H1 (cell line): ENCODE measurements at regions not wholly inside any gene's neighbourhood (a gene's known extent, or its start where the extent isn't known, plus 50 kb on each side); places are given as distances from the start of the nearest gene placed in this dataset.

Experiments used
- CTCF ChIA-PET: fragments of 300-600 bp; sonication (Branson Sonifier 250); formaldehyde crosslinking; loops from one replicate; lab custom pipeline; 2021; ENCODE audit not compliant: partially characterized antibody; lab: Charles Lee
- POLR2A ChIA-PET: fragments of 300-600 bp; sonication (Branson Sonifier 250); formaldehyde crosslinking; loops from one replicate; lab custom pipeline; 2021; ENCODE audit warnings: inconsistent platforms; ENCODE audit not compliant: partially characterized antibody; lab: Charles Lee
- DNase-seq, 2 experiments: peaks; one replicate each; pipeline versions ENCODE4 v3.0.0 to v3.0.0-alpha.2; 2010 to 2022; ENCODE audit warnings: low spot score in 2 of 2, low read depth in 1 of 2, mixed read lengths in 1 of 2
- FAIRE-seq: peaks from 2 replicates; lab custom pipeline; 2011; peaks lifted over from hg19 to GRCh38; lab: Jason Lieb, UNC
- H2AFZ ChIP-seq: 2 replicates; pipeline ENCODE4 v1.8.1; 2012; ENCODE audit warnings: low read length, inconsistent platforms
- H2AK5ac ChIP-seq: 2 replicates; pipeline ENCODE4 v1.6.1; 2013; ENCODE audit warnings: low read depth, low read length
- H2BK120ac ChIP-seq: replicated peaks from 2 replicates; pipeline ENCODE3; 2013; ENCODE audit warnings: low read depth, low read length, inconsistent platforms
- H2BK12ac ChIP-seq: 2 replicates; pipeline ENCODE4 v1.6.1; 2013; ENCODE audit warnings: low read depth, low read length
- H2BK15ac ChIP-seq: 2 replicates; pipeline ENCODE4 v1.6.1; 2013; ENCODE audit warnings: low read length
- H2BK20ac ChIP-seq: 2 replicates; pipeline ENCODE4 v1.6.1; 2013; ENCODE audit warnings: low read length
- H2BK5ac ChIP-seq: 2 replicates; pipeline ENCODE4 v1.6.1; 2013; ENCODE audit warnings: low read depth, low read length
- H3K14ac ChIP-seq: 2 replicates; pipeline ENCODE4 v1.6.1; 2013; ENCODE audit warnings: inconsistent platforms; ENCODE audit not compliant: insufficient read length
- H3K18ac ChIP-seq: 2 replicates; pipeline ENCODE4 v1.6.1; 2013; ENCODE audit warnings: low read length; ENCODE audit errors: extremely low read depth
- H3K23ac ChIP-seq: 2 replicates; pipeline ENCODE4 v1.6.1; 2013; ENCODE audit warnings: inconsistent platforms; ENCODE audit not compliant: insufficient read length
- H3K23me2 ChIP-seq: 2 replicates; pipeline ENCODE4 v1.6.1; 2013; ENCODE audit warnings: low read depth, low read length
- H3K27ac ChIP-seq: 2 replicates; pipeline ENCODE4 v1.6.1; 2011; ENCODE audit warnings: low read depth, low read length, inconsistent platforms
- H3K27me3 ChIP-seq, 4 experiments: replicated peaks in 1 of 4; 1 replicate in 1 of 4; 2 replicates in 3 of 4; pipeline versions ENCODE4 v1.6.1 to v1.8.1; 2011 to 2013; ENCODE audit warnings: low read length in 3 of 4, mild to moderate bottlenecking in 3 of 4, inconsistent platforms in 2 of 4, mixed read lengths in 2 of 4, moderate library complexity in 1 of 4; ENCODE audit not compliant: control insufficient read depth in 3 of 4, insufficient read depth in 3 of 4; ENCODE audit errors: extremely low read depth in 1 of 4
- H3K36me3 ChIP-seq, 4 experiments: 2 replicates each; pipeline versions ENCODE4 v1.6.1 to v1.8.1; 2011 to 2013; ENCODE audit warnings: mild to moderate bottlenecking in 4 of 4, low read length in 3 of 4, moderate library complexity in 2 of 4, control low read depth in 1 of 4, inconsistent platforms in 1 of 4; ENCODE audit not compliant: insufficient read depth in 4 of 4, control insufficient read depth in 2 of 4
- H3K4ac ChIP-seq: replicated peaks from 2 replicates; pipeline ENCODE3; 2013; ENCODE audit warnings: low read length, low read depth, mixed read lengths, inconsistent platforms; ENCODE audit not compliant: insufficient read length
- H3K4me1 ChIP-seq, 4 experiments: replicated peaks in 1 of 4; 1 replicate in 1 of 4; 2 replicates in 3 of 4; pipeline versions ENCODE4 v1.6.1 to v1.8.1; 2011 to 2013; ENCODE audit warnings: low read length in 3 of 4, inconsistent platforms in 2 of 4, mixed read lengths in 1 of 4; ENCODE audit not compliant: insufficient read depth in 4 of 4, control insufficient read depth in 3 of 4
- H3K4me2 ChIP-seq, 2 experiments: 2 replicates each; pipeline versions ENCODE4 v1.6.1 to v1.8.1; 2011 to 2013; ENCODE audit warnings: low read depth in 2 of 2, low read length in 2 of 2, control low read depth in 1 of 2, inconsistent platforms in 1 of 2, mild to moderate bottlenecking in 1 of 2; ENCODE audit not compliant: insufficient read depth in 1 of 2
- H3K4me3 ChIP-seq, 4 experiments: fragments of 200-600, 300-600 bp in 1 of 4; sonication (generic), shearing (Covaris generic), sonication (Bioruptor Twin) in 1 of 4; 2 replicates each; pipeline versions ENCODE4 v1.5.1 to v1.8.1; 2011 to 2016; ENCODE audit warnings: low read length in 4 of 4, low read depth in 3 of 4, control low read depth in 2 of 4, inconsistent platforms in 2 of 4, mild to moderate bottlenecking in 2 of 4, mixed read lengths in 1 of 4, moderate library complexity in 1 of 4; ENCODE audit not compliant: insufficient read depth in 2 of 4; ENCODE audit errors: extremely low read depth in 1 of 4
- H3K56ac ChIP-seq: replicated peaks from 2 replicates; pipeline ENCODE3; 2013; ENCODE audit warnings: low read depth, mild to moderate bottlenecking, mixed read lengths, low read length, inconsistent platforms; ENCODE audit not compliant: insufficient read length
- H3K79me1 ChIP-seq: 2 replicates; pipeline ENCODE4 v1.6.1; 2013; ENCODE audit warnings: low read depth, low read length, control low read depth
- H3K79me2 ChIP-seq, 2 experiments: 2 replicates each; pipeline versions ENCODE4 v1.6.1 to v1.8.1; 2012 to 2013; ENCODE audit warnings: low read length in 2 of 2, mild to moderate bottlenecking in 2 of 2, inconsistent platforms in 1 of 2; ENCODE audit not compliant: insufficient read depth in 2 of 2, control insufficient read depth in 1 of 2
- H3K9ac ChIP-seq, 4 experiments: replicated peaks in 1 of 4; 1 replicate in 1 of 4; 2 replicates in 3 of 4; pipeline versions ENCODE4 v1.6.1 to v1.8.1; 2011 to 2013; ENCODE audit warnings: low read depth in 3 of 4, low read length in 3 of 4, control low read depth in 2 of 4, mild to moderate bottlenecking in 2 of 4, moderate library complexity in 2 of 4, inconsistent platforms in 1 of 4; ENCODE audit errors: extremely low read depth in 1 of 4
- H3K9me3 ChIP-seq, 2 experiments: 2 replicates each; pipeline versions ENCODE4 v1.6.1 to v1.8.1; 2012 to 2013; ENCODE audit warnings: mild to moderate bottlenecking in 2 of 2, moderate library complexity in 2 of 2, control low read depth in 1 of 2, inconsistent platforms in 1 of 2, low read depth in 1 of 2, low read length in 1 of 2, mixed read lengths in 1 of 2; ENCODE audit not compliant: insufficient read depth in 2 of 2
- H4K20me1 ChIP-seq, 2 experiments: replicated peaks in 1 of 2; 2 replicates each; pipeline versions ENCODE3 to v1.8.1; 2011 to 2013; ENCODE audit warnings: inconsistent platforms in 2 of 2, low read length in 2 of 2, mild to moderate bottlenecking in 1 of 2; ENCODE audit not compliant: insufficient read depth in 2 of 2, control insufficient read depth in 1 of 2
- H4K5ac ChIP-seq: 2 replicates; pipeline ENCODE4 v1.6.1; 2013; ENCODE audit warnings: low read length, low read depth, mixed read lengths, inconsistent platforms; ENCODE audit not compliant: insufficient read length
- H4K8ac ChIP-seq: 2 replicates; pipeline ENCODE4 v1.8.0; 2013; ENCODE audit warnings: mild to moderate bottlenecking, moderate library complexity, low read length, inconsistent platforms; ENCODE audit not compliant: insufficient read depth; ENCODE audit errors: extremely low read depth
- H4K91ac ChIP-seq: replicated peaks from 2 replicates; pipeline ENCODE3; 2013; ENCODE audit warnings: low read length, mixed read lengths, inconsistent platforms; ENCODE audit not compliant: insufficient read length
- EP300 ChIP-seq, 2 experiments: IDR thresholded peaks; 1 replicate in 1 of 2; 2 replicates in 1 of 2; pipeline ENCODE4 v1.6.1; 2011 to 2012; ENCODE audit warnings: low read depth in 2 of 2, low read length in 2 of 2, mild to moderate bottlenecking in 2 of 2, borderline replicate concordance in 1 of 2, inconsistent platforms in 1 of 2, moderate library complexity in 1 of 2
- HDAC6 ChIP-seq: IDR thresholded peaks from one replicate; pipeline ENCODE4 v1.7.1; 2012; ENCODE audit warnings: low read depth, mild to moderate bottlenecking, inconsistent platforms, low read length, moderate library complexity
- JUND ChIP-seq: IDR thresholded peaks from 2 replicates; pipeline ENCODE4 v1.6.1; 2011; ENCODE audit warnings: mild to moderate bottlenecking, improper control_type of control experiment, low read length
- KDM1A ChIP-seq: fragments of 200-600, 300-600 bp; sonication (generic); IDR thresholded peaks from 2 replicates; pipeline ENCODE4 v1.7.1; 2016; ENCODE audit warnings: mild to moderate bottlenecking, low read length, borderline replicate concordance
- NRF1 ChIP-seq: IDR thresholded peaks from 2 replicates; pipeline ENCODE4 v1.6.1; 2011; ENCODE audit warnings: mild to moderate bottlenecking, low read depth, low read length, improper control_type of control experiment
- RAD21 ChIP-seq, 2 experiments: IDR thresholded peaks in 1 of 2; conservative IDR thresholded peaks in 1 of 2; 2 replicates each; pipeline ENCODE4 v1.6.1; 2011; ENCODE audit warnings: low read depth in 2 of 2, low read length in 2 of 2, improper control_type of control experiment in 1 of 2, inconsistent platforms in 1 of 2, mild to moderate bottlenecking in 1 of 2, moderate library complexity in 1 of 2
- RBBP5 ChIP-seq: IDR thresholded peaks from 2 replicates; pipeline ENCODE4 v1.7.1; 2012; ENCODE audit warnings: low read depth, mild to moderate bottlenecking, inconsistent platforms, low read length, moderate library complexity, borderline replicate concordance
- RNF2 ChIP-seq: fragments of 200-900, 300-1000 bp; sonication (generic); IDR thresholded peaks from 2 replicates; pipeline ENCODE4 v1.7.1; 2016; ENCODE audit warnings: borderline replicate concordance, low read depth, mild to moderate bottlenecking, antibody characterized with exemption, low read length; ENCODE audit not compliant: poor library complexity, severe bottlenecking; ENCODE audit errors: missing control alignments
- RXRA ChIP-seq: IDR thresholded peaks from 2 replicates; pipeline ENCODE4 v1.6.1; 2011; ENCODE audit warnings: low read depth, mild to moderate bottlenecking, low read length, moderate library complexity; ENCODE audit not compliant: insufficient read depth
- SP1 ChIP-seq: IDR thresholded peaks from 2 replicates; pipeline ENCODE4 v1.6.1; 2011; ENCODE audit warnings: low read depth, low read length
- TCF12 ChIP-seq: IDR thresholded peaks from 2 replicates; pipeline ENCODE4 v1.6.1; 2011; ENCODE audit warnings: low read depth, mild to moderate bottlenecking, low read length
- TF ChIP-seq, protein P1 (sequence below): IDR thresholded peaks from 2 replicates; pipeline ENCODE4 v1.6.1; 2012; ENCODE audit warnings: low read length, inconsistent platforms
- TF ChIP-seq, protein P2 (sequence below): IDR thresholded peaks from 2 replicates; pipeline ENCODE4 v1.6.1; 2012; ENCODE audit warnings: inconsistent platforms

DNA sequence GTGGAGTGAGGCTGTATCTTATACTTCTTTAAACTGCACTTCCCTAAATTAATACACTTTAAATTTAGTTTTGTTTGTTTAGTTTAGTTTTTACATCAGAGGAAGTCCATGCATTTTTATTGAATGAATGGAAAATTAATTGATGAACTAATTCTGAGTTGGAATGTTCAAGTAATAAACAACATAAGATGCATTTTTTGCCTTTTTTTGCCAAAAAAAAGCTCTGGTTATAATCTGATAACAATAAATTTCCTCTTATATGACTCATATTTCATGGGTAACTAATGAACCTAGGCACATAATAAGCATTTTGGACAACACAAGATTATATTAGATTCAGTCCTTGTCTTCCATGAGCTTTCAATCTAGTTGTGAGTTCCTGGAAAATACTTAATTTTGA, 323.1 kb downstream of the CENPW start:
- H3K4me3 ChIP-seq, result no peak overlapping the region
- H4K5ac ChIP-seq, result no peak overlapping the region
- POLR2A ChIA-PET, result no interaction called here
- no peaks in the 10 kb centered on the region for H4K20me1 ChIP-seq
- no peak overlapping the region for H3K56ac ChIP-seq
- no peak overlapping the region for H3K9ac ChIP-seq
- H3K4me2 ChIP-seq, result no peak overlapping the region
- no peaks in the 10 kb centered on the region for H3K27me3 ChIP-seq
- H3K18ac ChIP-seq, result no peak overlapping the region
- H3K23ac ChIP-seq, result no peak overlapping the region
- H3K9me3 ChIP-seq, result no peaks in the 10 kb centered on the region
- no peaks in the 10 kb centered on the region for H3K36me3 ChIP-seq
- no peak for FAIRE-seq
- H3K27ac ChIP-seq, result no peak overlapping the region
- H3K4ac ChIP-seq, result no peak overlapping the region
- no peak overlapping the region for H3K14ac ChIP-seq
- H2BK5ac ChIP-seq, result no peak overlapping the region
- DNase-seq, result no peak
- H2BK120ac ChIP-seq, result no peak overlapping the region
- H2BK12ac ChIP-seq, result no peak overlapping the region
- no peaks in the 10 kb centered on the region for H3K79me1 ChIP-seq
- H3K23me2 ChIP-seq, result no peaks in the 10 kb centered on the region
- H3K79me2 ChIP-seq, result no peaks in the 10 kb centered on the region
- H2AK5ac ChIP-seq, result no peak overlapping the region
- H4K91ac ChIP-seq, result no peak overlapping the region
- H2BK15ac ChIP-seq, result no peak overlapping the region
- no peak overlapping the region for H2BK20ac ChIP-seq
- CTCF ChIA-PET, result interaction anchor here (0.8 kb wide), 2 partner anchors 120 to 610 kb away, joined by 3 read pairs; no protein-coding TSS in a partner anchor
- H4K8ac ChIP-seq, result no peak overlapping the region
- H2AFZ ChIP-seq, result no peak overlapping the region
- H3K4me1 ChIP-seq, result no peaks in the 10 kb centered on the region
- TF ChIP-seq HDAC6 (no peak), EP300 (IDR thresholded peaks at IDR 0.05; ENCODE audit: borderline replicate concordance in 1 of 2, low read depth in 2 of 2, low read length in 2 of 2) (no peak), RBBP5 (no peak), RAD21 (IDR thresholded peaks at IDR 0.05 in 1 of 2, conservative IDR thresholded peaks at IDR 0.05 in 1 of 2; ENCODE audit: low read depth in 2 of 2, low read length in 2 of 2) (no peak), SP1 (no peak), RNF2 (no peak), NRF1 (no peak), KDM1A (no peak), JUND (no peak), RXRA (no peak), TCF12 (no peak)
- TF ChIP-seq, protein P1, sequence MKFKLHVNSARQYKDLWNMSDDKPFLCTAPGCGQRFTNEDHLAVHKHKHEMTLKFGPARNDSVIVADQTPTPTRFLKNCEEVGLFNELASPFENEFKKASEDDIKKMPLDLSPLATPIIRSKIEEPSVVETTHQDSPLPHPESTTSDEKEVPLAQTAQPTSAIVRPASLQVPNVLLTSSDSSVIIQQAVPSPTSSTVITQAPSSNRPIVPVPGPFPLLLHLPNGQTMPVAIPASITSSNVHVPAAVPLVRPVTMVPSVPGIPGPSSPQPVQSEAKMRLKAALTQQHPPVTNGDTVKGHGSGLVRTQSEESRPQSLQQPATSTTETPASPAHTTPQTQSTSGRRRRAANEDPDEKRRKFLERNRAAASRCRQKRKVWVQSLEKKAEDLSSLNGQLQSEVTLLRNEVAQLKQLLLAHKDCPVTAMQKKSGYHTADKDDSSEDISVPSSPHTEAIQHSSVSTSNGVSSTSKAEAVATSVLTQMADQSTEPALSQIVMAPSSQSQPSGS, result no peak
- TF ChIP-seq, protein P2, sequence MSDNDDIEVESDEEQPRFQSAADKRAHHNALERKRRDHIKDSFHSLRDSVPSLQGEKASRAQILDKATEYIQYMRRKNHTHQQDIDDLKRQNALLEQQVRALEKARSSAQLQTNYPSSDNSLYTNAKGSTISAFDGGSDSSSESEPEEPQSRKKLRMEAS, result no peak
